HG03432 (cell line): ENCODE measurements at regions not wholly inside any gene's neighbourhood (a gene's known extent, or its start where the extent isn't known, plus 50 kb on each side); places are given as distances from the start of the nearest gene placed in this dataset.
"Not testable (repeated sequence)": the region's sequence is repeated elsewhere in the genome, so short reads cannot be mapped to it uniquely, and the experiment has no call there.

Experiments
- ATAC-seq: cut with Tn5 transposase; IDR thresholded peaks from one replicate; pipeline ENCODE4 v1.9.1; 2021; ENCODE audit warnings: mild to moderate bottlenecking, moderate library complexity; ENCODE audit not compliant: unreplicated experiment

DNA sequence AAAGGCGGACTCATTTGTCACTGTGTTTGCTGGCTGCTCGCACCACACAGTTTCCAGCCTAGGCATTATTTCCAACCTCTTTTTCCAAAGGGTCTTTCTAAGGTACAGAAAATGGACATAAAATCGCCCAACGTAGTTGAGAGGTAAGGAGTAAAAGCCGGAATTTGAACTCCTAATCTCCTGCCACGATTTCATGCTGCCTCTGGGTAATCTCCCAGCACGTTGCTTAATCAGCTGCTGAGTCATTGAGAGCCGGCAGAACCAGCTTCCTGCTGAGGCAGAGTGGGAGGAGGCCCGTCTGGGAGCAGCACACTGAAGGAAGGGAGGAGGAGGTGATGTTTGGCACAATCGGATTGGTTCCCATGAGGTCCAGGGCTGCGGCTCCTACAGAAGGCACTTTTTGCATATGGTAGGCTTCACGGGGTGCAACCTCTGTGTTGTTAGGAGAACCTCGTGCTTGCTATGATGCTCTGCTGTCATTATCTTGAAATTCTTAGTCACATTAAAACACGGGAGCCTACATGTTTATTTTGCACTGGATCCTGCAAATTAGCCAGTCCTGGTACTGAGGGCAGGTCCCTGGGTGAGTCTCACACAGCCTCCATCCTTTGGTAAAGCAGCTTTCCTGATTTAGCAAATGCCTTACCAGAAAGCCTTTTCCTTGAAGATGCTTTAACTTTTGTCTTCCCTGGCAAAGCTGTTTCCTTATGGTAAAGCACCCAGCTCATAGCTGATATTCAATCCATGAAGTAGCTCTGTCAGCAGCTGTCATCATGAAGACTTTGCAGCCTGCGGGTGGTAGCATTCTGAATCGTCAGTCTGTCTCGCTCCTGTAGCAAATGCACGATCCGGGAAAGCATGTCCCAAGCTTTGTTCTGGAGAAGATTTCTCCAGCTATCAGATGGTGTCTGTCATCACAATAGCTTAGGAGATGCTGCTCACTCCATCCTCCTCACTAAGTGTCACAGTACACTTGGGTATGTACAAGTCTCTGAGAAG lies 191.6 kb upstream of the MSX2 start:
- ATAC-seq: peak; percentile 56

GRCh38 chr5:174533751-174534241 lies 190.6 kb upstream of the MSX2 start:
- ATAC-seq: no peak

GRCh38 chr5:174535669-174536068 lies 188.7 kb upstream of the MSX2 start:
- no peak for ATAC-seq

DNA sequence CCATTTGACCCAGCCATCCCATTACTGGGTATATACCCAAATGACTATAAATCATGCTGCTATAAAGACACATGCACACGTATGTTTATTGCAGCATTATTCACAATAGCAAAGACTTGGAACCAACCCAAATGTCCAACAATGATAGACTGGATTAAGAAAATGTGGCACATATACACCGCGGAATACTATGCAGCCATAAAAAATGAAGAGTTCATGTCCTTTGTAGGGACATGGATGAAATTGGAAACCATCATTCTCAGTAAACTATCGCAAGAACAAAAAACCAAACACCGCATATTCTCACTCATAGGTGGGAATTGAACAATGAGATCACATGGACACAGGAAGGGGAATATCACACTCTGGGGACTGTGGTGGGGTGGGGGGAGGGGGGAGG lies 184.6 kb upstream of the MSX2 start:
- ATAC-seq: not testable (repeated sequence)

GRCh38 chr5:174542037-174542436 lies 182.3 kb upstream of the MSX2 start:
- ATAC-seq: no peak

- ATAC-seq: no peak
These were observed 181.9 kb upstream of the MSX2 start for GRCh38 chr5:174542471-174542870.

DNA sequence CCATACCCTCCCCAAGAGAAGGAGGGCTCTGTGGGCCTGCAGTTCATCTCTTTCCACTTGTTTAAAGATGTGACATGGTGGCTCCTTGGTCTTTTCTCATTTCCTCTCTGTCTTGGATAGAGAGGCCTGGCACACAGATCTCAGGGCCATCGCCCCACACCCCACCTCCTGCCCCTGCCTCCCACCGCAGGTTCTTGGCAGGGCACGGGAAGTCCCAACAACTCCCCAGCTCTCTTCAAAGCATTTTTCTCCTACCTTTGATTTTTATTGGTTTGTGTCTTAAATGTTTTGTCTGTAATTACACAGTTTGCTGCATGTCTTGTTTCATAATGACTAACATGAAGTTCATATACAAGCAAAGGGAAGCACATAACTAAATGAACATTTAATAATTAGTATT lies 178.5 kb upstream of the MSX2 start:
- peak; percentile 44 for ATAC-seq

- ATAC-seq: no peak
These were observed 176.6 kb upstream of the MSX2 start for GRCh38 chr5:174547814-174548213.

GRCh38 chr5:174549254-174549653 lies 175.1 kb upstream of the MSX2 start:
- no peak for ATAC-seq

DNA sequence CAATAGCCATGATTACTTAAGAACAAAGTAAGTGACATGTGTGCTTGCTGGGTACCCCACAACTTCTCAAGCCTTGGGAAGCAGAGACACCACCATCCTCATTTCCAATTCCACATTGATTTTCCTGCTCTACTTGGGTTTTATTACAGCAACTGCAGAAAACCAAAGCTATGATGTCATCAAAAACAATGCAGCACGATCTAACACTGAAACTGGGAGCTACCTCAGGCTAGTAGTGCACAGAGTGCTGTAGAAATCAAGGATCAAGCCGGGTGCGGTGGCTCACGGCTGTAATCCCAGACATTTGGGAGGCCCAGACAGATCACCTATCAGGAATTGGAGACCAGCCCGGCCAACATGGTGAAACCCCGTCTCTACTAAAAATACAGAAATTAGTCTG lies 174.4 kb upstream of the MSX2 start:
- ATAC-seq: no peak

DNA sequence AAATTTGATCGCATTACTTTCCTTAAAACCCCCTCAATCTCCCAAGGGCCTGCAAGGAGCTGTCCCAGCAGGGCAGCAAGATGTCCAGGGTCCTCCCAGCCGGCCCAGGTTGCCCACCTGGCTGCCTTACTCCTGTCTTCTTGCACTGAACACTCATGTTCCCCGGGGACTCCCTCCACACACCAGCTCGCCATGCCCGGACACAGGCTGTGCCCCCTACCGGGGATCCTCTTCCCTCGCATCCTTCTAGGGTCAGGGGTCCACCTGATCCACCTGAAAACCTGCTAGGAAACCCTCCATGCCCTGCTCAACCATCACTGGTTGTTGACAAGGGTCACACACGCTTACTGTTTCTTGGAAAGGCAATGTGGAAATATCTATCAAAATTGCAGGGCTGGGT lies 172.0 kb upstream of the MSX2 start:
- ATAC-seq: no peak

DNA sequence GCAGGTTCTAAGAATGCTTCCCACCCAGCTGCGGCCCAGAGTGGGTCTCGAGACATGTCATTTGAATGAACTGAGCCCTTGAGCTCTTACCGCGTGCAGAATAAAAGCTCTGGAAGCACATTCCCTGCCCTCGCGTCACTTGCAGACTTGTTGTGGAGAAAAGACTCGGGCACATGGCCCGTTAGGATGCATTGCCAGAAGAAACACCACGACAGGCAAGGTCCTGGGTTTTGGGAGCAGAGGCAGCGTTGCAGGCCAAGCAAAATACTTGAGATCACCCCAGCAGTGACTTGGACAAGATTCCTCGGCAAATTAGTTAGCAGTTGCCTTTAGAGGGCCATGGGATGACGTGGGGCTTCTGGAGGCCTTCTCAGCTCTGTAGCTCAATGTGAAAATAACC lies 170.8 kb upstream of the MSX2 start:
- ATAC-seq: no peak

DNA sequence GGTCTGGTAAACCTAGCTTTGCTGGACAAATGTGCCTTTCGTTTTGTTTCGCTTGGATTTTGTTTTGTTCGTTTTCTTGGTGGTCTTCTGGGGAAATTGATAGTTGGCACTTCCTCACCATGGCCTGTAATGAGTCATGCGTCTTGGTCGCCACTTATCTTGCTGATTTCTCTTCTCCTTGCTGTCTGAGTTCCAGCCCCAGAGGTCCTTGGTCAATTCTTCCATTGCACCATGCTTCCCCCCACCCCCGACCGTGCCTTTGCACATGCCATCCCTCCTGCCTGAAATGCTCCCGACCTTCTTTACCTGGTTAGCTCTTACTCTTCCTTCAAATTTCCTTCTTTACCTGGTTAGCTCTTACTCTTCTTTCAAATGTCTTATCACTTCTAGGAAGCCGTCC lies 168.7 kb upstream of the MSX2 start:
- no peak for ATAC-seq

GRCh38 chr5:174556756-174557155 lies 167.6 kb upstream of the MSX2 start:
- ATAC-seq: no peak

DNA sequence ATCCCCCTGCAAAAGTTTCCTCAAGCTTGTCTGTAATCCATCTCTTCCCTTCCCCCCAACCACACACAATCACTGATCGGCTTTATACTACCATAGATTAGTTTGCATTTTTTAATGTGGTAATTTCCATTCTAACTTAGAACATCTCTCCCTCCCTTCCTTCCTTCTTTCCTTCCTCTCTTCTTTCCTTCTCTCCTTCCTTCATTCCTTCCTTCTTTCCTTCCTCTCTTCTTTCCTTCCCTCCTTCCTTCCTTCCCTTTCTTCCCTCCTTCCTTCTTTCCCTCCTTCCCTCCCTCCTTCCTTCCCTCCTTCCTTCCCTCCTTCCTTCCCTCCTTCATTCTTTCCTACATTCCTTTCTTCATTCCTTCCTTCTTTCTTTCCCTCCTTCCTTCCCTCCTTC lies 166.2 kb upstream of the MSX2 start:
- ATAC-seq: no peak

DNA sequence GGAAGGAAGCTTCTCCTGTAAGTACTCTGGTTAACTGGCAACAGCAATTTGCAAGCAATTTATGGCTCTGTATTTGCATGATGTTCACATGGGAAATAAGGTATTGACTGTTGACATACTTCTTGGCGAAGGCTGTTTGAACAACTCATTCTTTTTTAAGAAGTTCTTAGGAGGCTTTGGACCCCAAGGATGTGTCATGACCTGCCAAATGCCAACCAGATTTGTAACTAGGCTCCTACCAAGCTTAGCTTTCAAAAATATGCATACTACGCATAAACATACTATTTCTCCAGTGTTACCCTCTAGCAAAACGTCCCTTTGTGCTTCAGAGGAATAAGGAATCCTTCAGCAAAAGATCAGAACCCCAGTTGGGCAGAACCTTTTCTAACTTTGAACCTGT lies 165.2 kb upstream of the MSX2 start:
- no peak for ATAC-seq

GRCh38 chr5:174559566-174560090 lies 164.8 kb upstream of the MSX2 start:
- no peak for ATAC-seq

GRCh38 chr5:174560861-174561260 lies 163.5 kb upstream of the MSX2 start:
- no peak for ATAC-seq

GRCh38 chr5:174563040-174563439 lies 161.3 kb upstream of the MSX2 start:
- not testable (repeated sequence) for ATAC-seq

- no peak for ATAC-seq
These were observed 160.5 kb upstream of the MSX2 start for GRCh38 chr5:174563899-174564298.

GRCh38 chr5:174567506-174568141 lies 156.8 kb upstream of the MSX2 start:
- no peak for ATAC-seq

DNA sequence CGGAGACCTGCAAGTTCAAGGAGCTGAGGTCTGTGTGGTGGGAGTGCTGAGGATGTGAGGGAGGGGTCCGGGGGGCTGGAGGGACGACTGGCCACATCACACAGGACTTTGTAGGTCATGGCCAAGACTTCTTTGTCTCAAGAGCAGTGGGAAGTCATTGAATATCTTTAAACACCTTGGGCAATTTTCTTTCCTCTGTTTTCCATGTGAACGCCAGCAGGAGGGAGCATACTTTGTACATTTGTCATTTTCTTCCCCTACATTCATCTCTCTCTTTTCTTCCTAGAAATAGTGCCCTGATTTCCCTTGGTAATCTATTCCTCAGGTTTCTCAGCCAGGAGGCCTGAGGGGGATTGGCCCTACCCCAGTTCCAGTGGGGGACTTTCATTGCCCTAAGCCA lies 153.7 kb upstream of the MSX2 start:
- ATAC-seq: no peak
